ENCODE measurements at regions not wholly inside any gene's neighbourhood (a gene's known extent, or its start where the extent isn't known, plus 50 kb on each side); places are given as distances from the start of the nearest gene placed in this dataset.

GRCh38 chr13:109913936-109914510 lies 127.6 kb upstream of the IRS2 start:
- TF ChIP-seq CTCF (IDR thresholded peaks at IDR 0.05) (no peak), POLR2AphosphoS5 (IDR thresholded peaks at IDR 0.05) (no peak)

All from gastroesophageal sphincter (tissue), 3 donors.